ENCODE measurements at regions not wholly inside any gene's neighbourhood (a gene's known extent, or its start where the extent isn't known, plus 50 kb on each side); places are given as distances from the start of the nearest gene placed in this dataset.

DNA sequence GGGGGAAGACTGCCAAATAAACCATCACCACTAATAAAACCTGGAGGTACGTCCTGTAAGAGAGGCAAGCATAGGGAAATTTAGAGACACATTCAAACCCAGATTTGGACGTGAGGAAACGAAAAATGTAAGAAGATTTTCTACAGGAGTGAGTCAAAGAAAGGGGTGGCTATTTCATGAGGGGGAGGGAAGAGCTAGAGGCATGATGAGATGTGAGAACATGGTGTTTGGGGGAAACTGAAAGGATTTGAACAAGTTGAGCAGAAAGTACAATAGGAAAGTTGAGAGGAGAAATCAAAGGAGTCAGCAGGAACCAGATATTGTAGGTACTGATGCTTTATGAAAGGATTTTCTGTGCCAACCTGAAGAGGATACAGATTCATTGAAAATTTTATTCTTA, 179.1 kb upstream of the HS3ST5 start:
- DNase-seq (ENCODE audit: insufficient read length, low spot score): no peak
- no peak for FAIRE-seq

DNA sequence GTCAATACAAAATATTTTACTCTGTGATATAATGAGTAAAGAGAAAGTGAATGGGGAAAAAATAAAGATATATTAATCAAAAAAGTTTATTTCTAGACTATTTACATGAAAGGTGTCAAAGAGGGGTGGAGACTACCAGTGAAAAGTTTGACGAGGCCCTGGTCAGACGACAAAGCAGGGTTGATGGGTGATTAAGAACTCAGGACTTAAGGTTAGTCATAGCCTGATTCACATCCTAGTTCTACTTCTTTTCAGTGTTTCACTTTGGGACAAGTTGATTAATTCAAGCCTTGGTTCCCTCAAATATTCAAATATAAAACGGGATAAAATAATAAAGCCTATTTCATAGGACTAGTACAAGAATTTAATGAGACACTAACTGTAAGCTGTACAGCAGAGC, 178.2 kb upstream of the HS3ST5 start:
- FAIRE-seq: no peak
- DNase-seq (ENCODE audit: insufficient read length, low spot score): no peak

DNA sequence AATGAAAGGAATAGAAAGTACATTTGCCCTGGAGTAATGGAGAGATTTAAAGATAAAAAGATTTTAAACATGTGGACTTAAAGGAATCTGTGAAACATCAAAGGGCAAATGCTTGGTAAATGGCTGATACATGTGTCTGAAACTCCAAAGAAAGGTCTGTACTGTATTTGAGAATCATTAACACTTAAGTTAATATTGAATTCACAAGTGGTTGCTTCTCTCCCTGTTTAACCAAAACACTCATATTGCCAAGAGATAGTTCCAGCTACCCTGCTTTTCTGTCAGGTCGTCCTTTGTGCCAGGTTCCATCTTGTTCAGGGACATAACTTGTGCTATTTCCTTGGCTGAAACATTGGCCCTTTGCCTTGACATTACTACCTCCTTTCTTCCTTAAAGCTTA, 171.3 kb upstream of the HS3ST5 start:
- FAIRE-seq: no peak
- DNase-seq (ENCODE audit: insufficient read length, low spot score): no peak

DNA sequence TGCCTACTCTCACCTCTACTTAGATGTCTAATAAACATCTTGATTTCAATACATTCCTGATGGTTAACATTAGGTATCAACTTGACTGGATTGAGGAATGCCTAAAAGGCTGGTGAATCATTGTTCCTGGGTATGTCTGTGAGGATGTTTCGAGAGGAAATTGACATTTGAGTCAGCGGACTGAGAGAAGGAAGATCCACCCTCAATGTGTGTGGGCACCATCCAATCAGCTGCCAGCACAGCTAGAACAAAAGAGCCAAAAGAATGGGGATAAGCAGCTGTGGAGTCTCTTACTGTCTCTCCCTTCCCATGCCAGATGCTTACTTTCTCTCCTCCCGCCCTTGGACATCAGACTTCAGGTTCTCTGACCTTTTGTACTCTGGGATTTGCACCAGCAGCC, 128.6 kb upstream of the HS3ST5 start:
- no peak for DNase-seq (ENCODE audit: insufficient read length, low spot score)
- FAIRE-seq: no peak

DNA sequence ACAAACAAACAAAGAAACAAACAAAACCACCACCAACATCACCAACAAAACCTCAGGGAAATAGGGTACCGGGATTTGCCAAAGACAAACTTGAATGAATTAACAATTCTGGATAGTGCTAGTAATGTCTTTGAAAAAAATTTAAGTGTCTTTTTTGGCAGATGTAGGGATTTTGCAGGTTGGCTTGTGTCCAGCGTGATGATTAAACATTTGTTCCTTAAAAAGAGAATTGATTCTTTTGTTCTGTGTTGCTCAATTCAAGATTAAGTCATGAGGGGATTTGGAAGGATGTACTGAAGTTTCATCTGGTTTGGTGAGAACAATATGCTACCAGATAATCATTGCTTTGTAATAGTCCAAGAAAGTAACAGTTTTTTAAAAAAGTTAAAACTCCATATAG, 125.1 kb upstream of the HS3ST5 start:
- DNase-seq (ENCODE audit: insufficient read length, low spot score) (no peak), FAIRE-seq (no peak)

DNA sequence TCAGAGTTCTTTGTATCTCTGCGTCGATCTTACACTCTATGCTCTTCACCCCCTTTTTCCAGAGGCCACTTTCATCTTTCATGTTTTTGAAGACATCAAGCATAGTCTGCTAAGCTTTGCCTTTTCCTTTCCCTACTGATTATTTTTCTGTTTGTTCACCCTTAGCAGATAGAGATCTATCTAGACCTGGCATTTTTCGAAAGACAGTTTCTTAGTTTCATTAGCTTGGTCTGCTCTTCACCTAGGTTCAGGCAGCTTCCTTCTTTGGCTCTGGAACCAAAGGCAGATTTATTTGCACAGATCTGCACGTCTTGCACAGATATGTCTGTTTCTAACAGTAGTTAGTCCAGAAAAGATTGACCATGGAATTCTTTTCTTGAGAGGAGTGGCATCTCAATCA, 122.7 kb upstream of the HS3ST5 start:
- no peak for FAIRE-seq
- no peak for DNase-seq (ENCODE audit: insufficient read length, low spot score)

DNA sequence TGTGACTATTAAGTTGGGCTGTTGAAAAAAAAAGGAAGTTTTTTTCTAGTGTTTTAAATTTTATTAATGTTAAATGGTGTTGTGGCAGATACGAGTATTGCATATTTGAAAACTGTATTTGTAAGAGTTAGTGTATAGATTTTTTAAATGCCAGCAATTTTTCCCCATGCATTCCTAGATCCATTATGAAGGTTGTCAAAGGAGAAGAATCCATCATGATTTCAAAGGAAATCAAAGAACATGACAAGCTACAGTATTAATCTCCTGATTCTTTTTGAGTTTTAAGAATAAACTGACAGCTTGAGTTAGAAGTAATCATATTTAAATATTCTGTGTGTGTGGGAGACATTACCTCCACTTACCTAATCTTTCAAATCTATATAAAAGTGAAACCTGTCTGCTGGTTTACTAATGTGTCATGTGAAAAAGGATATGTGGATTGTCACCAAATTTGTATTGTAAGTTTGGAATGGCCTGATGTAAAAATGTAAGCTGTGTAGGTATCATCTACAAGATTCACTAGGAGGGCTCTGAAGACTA, 111.0 kb upstream of the HS3ST5 start:
- FAIRE-seq: no peak

DNA sequence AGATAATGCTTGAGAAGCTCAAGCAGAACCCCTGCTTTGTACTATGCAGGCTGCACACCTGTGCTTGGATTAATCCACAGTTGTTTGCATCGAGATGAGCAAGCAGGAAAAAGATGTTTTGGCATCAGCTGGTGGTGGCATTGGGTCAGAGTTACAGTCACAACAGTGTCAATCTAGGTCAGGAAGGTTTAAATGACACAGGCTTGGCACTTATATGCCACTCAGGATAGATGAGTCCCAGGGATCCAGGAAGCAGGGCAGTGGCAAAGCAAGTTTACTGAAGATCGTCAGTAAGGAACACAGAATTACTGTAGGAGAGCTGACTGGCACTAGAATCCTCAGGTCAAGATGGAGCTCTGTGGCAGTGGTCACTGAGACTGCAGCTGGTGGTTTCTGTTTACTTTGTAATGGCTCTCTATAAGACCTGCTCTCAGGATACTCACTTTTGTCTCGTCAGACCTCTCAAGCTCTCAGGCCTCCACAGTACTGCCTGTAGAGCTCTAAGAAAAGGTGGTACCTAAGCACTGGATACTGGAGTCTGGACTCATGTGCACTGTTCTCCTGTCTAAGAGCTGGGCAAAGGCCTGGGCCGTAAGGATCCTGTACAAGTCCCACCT, 110.1 kb upstream of the HS3ST5 start:
- DNase-seq (ENCODE audit: insufficient read length, low spot score): no peak
- FAIRE-seq: no peak

More for the DNA sequence above, 111.0 kb upstream of the HS3ST5 start:
- no peak for DNase-seq (ENCODE audit: insufficient read length, low spot score)

DNA sequence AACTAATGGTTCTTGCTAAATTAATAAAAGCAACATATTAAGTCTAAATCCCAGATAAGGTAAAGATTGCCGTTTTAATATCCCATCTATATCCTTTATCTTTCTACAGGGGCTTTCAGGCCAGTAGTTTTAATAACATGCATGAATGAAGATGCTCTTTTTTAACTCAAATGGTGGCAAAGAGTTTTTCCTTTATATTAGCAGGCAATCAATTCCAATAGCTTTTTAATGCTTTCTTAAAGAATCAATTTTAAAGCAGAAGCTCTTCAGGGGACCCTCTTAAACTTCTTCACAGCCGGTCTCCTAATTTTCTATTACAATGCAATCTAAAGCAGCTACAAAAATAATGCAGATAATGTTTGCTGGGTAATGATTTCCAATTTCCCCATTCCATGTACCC, 107.8 kb upstream of the HS3ST5 start:
- FAIRE-seq: no peak
- no peak for DNase-seq (ENCODE audit: insufficient read length, low spot score)

DNA sequence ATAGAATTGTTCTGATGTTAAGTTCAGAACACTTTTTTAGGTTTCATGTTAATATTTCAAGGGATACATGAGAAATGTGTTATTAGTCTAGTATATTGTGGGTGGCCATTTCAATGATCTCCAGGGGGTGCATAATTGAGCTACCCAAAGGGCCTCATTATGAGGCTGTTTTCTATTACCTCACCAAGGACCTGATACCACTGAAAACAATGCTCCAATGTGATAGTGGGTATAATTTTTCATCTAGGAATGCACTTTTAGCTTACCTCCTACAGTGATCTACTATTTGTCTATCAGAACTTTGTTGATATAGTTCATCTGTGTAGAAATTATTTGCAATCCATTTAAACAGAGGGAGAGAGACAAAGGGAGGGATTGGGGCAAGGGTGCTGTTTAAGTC, 106.8 kb upstream of the HS3ST5 start:
- no peak for DNase-seq (ENCODE audit: insufficient read length, low spot score)
- FAIRE-seq: no peak

DNA sequence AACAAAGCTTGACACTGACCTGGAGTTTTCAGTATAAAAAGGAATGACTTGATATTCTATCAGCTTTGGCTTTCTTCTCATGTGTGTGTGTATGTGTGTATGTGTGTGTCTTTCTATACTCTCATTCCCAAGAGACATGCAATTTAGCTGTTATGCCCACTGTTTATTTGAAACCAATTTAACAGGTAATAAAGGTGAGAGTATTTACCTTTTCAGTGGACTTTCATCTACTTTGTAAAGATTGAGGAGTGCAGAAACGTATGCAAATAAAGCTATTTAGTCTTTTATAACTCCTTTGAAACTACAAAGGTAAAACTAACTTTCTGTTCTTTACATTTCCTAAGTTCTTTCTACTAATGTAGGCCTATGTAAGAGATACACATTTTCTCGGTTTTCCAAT, 103.5 kb upstream of the HS3ST5 start:
- FAIRE-seq: no peak

DNA sequence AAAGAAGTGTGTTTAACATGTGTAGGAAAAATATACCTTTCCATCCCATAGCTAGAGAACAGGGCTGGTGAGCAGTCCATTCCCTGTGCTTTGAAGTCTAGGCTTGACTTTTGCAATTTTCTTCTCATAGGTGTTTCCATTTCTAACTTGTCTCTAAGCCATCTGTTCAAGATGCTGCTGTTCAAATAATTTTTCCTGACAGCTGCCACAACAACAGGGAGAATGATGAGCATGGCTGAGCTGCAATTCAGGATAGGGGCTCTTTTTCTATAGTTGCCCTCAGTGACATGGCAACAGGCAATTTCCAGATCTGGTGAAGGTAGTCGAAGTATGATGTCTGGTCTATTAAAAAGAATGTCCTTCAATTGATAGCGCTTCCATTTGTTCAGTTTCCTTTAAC, 103.0 kb upstream of the HS3ST5 start:
- DNase-seq (ENCODE audit: insufficient read length, low spot score) (no peak), FAIRE-seq (no peak)

More for the DNA sequence above, 103.5 kb upstream of the HS3ST5 start:
- no peak for DNase-seq (ENCODE audit: insufficient read length, low spot score)

DNA sequence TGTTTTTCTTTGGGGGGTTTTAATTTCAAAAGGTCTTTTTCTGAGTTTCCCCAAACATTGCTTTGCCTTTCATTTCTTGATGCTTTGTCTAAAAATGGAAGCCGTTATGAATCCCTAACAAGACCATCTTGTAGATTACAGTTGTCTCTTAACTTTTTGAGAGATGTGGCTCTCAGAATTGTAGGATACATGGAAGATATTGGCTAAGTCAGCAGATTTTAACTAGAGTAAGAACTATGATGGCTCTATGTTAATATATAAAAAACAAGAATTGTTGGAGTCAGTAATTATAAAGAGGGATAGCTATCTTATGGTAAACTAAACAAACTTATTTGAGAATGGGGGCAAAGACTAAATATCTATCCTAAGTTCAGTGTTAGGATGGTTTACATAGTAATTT, 96.6 kb upstream of the HS3ST5 start:
- DNase-seq (ENCODE audit: insufficient read length, low spot score): no peak

DNA sequence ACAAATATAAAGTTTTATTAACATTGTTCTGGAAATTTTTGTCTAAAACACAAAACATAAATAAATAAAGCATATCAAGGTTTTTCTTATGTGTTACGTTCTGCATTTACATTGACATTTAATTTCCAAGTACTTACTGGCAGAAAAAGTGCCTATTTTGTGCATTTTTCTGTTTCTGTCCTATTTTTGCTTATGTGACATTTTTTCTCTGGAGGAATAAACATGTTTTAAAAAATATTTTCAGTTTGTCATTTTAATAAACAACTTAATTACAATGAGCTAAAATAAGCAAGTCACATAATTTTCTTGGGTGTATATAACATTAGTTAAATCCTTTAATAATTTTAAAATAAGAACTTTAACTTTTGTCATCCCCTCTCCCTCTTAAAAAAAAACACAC, 94.4 kb upstream of the HS3ST5 start:
- no peak for FAIRE-seq

More for the DNA sequence above, 96.6 kb upstream of the HS3ST5 start:
- FAIRE-seq: no peak

DNA sequence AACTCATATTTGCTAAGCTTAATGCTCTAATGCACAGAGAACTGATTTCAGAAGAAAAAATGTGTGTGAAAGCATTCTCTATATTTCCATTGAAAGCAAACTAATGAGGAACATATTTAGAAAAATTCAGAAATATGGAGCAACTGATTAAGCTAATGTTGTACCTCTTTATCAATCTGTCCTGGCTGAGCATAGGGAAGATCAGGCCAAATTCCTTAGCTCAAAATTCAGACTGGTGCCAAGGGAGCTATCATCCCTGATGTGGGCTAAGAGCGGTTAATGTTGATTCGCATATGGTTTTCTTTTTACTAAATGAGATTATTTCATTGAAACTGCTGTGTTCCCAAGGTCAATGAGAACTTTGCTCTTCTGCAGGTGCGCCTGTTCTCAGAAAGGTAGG, 93.9 kb upstream of the HS3ST5 start:
- FAIRE-seq (no peak), DNase-seq (ENCODE audit: insufficient read length, low spot score) (no peak)

More for the DNA sequence above, 94.4 kb upstream of the HS3ST5 start:
- DNase-seq (ENCODE audit: insufficient read length, low spot score): no peak

DNA sequence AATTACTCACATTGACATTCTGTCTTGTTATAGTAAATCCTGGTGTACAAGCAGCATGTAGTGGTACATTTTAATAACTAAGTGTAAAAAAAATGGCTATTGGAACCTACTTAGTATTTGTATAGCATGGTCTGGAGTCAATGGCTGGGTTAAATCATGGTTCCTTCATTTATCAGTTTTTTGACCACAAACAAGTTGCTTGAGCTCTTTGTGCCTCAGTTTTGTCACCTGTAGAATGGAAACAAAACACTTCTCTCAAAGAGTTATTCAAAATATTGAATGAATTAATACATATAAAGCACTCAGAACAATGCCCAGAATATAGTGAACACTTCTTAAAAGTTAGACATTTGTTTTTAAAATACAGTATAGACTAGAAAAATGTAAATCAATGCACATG, 93.2 kb upstream of the HS3ST5 start:
- FAIRE-seq (no peak), DNase-seq (ENCODE audit: insufficient read length, low spot score) (no peak)

DNA sequence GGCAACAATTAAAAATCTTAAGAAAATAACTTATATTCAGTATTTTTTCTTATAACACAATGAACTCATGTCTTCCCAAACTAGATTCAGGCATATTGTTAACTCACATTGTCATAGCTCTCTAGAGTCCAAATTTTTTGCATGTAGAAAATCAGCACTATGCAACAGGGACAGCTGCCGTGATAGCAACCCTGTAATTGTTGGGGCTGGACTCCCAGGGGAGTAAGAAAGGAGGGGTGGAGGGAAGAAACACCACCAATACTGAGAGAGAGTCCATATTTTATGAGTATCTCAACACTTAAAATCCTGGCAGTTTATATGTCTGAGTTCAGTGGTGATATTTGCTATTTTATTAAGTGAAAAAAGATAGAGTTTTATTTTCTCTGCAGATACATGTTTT, 89.6 kb upstream of the HS3ST5 start:
- no peak for FAIRE-seq
- no peak for DNase-seq (ENCODE audit: insufficient read length, low spot score)

DNA sequence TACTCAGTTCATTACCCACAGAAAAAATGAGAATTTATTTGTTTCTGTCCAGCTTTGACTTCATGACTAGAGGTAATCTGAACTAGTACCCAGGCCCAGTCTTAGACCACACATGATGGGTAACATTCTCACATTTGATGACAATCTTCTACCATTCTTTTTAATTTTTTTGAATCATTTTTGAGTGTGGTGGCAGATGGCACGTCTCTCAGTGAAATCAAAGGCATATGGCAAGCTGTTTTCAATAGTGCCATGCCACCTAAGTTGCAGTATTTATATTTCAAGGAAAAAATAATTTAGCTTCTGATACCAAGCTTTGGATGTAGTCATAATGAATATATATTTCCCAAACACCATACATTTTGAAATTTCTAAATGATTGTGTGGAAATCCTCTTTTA, 88.8 kb upstream of the HS3ST5 start:
- FAIRE-seq (no peak), DNase-seq (ENCODE audit: insufficient read length, low spot score) (no peak)

DNA sequence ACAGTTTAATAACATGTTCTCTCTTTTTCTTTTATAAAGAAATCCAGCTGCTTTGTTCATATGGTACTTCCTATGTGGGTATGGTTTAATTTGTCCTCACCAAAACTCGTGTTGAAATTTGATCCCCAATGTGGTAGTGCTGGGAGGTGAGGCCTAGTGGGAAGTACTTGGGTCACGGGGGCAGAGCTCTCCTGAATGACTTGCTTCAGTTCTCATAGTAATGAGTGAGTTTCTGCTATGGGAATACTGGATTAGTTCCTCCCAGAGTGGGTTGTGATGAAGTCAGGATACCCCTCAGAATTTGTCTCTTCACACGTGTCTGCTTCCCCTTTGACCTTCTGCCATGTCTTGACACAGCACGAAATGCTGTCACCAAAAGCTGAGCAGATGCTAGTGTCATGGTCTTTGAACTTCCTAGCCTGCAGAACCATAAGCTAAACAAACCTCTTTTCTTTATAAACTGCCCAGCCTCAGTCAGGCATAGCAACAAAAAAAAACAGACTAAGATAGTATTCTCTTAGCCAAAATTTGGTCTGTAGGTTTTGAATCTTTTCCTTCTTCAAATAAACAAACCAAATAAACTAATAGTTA, 87.8 kb upstream of the HS3ST5 start:
- no peak for FAIRE-seq
- no peak for DNase-seq (ENCODE audit: insufficient read length, low spot score)

DNA sequence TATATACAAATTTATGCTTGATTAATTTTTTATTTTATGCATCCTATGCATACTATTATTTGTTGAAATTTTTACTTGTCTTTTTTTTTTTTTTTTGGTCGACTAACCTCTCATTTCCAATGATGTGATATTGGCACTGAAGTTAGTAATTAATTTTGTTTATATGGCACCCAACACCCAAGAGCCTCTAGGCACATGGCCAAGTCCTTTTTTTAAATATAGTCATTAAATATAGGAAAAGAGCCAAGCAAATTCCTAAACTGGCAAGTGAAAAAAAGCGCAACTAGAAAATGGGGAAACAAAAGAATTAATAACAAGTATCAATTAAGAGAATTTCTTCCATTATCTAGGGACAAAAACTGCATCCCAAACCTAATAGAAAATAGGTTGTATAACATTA, 85.5 kb upstream of the HS3ST5 start:
- FAIRE-seq (no peak), DNase-seq (ENCODE audit: insufficient read length, low spot score) (no peak)

DNA sequence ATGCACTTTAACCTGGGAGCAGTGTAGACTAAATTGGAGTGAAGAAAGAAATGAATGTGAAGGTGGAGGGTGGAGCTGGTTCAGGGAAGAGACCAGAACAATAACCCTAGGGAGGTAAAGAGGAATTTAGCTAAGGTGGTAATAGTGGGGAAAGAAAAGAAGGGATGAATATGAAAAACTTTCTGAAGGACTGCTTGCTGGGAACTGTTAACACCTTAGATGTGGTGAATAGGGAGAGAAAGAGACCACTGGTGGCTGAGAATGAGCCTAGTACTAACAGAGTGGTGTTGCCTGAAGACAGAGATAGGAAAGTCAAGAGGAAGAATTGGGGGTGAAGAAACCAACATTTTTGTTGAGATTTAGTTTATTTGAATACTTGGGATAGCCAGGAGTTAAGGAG, 78.4 kb upstream of the HS3ST5 start:
- FAIRE-seq (no peak), DNase-seq (ENCODE audit: insufficient read length, low spot score) (no peak)

DNA sequence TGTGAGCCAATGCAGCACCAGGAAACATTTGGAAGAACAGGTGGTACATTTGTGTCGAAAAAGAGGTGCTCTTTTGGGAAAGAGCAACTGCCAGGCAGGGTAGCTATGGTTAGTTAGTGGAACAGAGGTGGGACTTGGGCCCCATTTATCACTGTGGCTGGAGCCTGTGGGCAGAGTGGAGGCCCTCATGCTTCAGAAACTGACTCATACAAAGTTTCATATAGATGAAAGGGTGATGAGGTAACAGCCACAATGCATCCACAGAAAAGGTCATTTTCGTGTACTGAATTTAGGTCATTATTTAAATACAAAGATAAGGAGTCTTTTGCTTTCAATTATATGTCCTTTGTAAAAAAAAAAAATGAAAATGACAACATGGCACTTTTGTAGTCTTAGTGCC, 76.4 kb upstream of the HS3ST5 start:
- FAIRE-seq (no peak), DNase-seq (ENCODE audit: insufficient read length, low spot score) (no peak)

All from HTR-8/SVneo (cell line).